OCI-LY1 (cell line): ENCODE measurements at regions not wholly inside any gene's neighbourhood (a gene's known extent, or its start where the extent isn't known, plus 50 kb on each side); places are given as distances from the start of the nearest gene placed in this dataset.

ENCODE experiments used
- H2AFZ ChIP-seq: fragments of 200-600 bp; sonication (generic), shearing (Covaris generic); 2 replicates; pipeline ENCODE4 v1.6.0; 2014; ENCODE audit warnings: antibody characterized with exemption, mild to moderate bottlenecking, low read length
- H3F3A ChIP-seq: fragments of 200-600 bp; sonication (generic), shearing (Covaris generic); 2 replicates; pipeline ENCODE4 v1.6.0; 2014; ENCODE audit warnings: mild to moderate bottlenecking, antibody characterized with exemption, low read length, moderate library complexity; ENCODE audit not compliant: insufficient read depth
- H3K27ac ChIP-seq: fragments of 200-600 bp; sonication (generic); 2 replicates; pipeline ENCODE4 v1.5.1; 2014; ENCODE audit warnings: low read length, mixed run types, mild to moderate bottlenecking, low read depth; ENCODE audit not compliant: poor library complexity, severe bottlenecking
- H3K27me3 ChIP-seq: fragments of 200-600 bp; sonication (generic); 2 replicates; pipeline ENCODE4 v1.6.0; 2014; ENCODE audit warnings: antibody characterized with exemption, mild to moderate bottlenecking, low read length, moderate library complexity; ENCODE audit not compliant: insufficient read depth
- H3K36me3 ChIP-seq: fragments of 200-600 bp; sonication (generic); 2 replicates; pipeline ENCODE4 v1.6.1; 2014; ENCODE audit warnings: mild to moderate bottlenecking, antibody characterized with exemption, low read length, moderate library complexity, mixed read lengths; ENCODE audit not compliant: insufficient read depth
- H3K4me1 ChIP-seq: fragments of 200-600 bp; sonication (generic); 2 replicates; pipeline ENCODE4 v1.5.1; 2014; ENCODE audit warnings: mild to moderate bottlenecking, low read length, moderate library complexity; ENCODE audit not compliant: insufficient read depth, severe bottlenecking
- H3K4me2 ChIP-seq: fragments of 200-600 bp; sonication (generic), shearing (Covaris generic); 2 replicates; pipeline ENCODE4 v1.6.1; 2014; ENCODE audit warnings: low read length
- H3K4me3 ChIP-seq: fragments of 200-600 bp; sonication (generic); 2 replicates; pipeline ENCODE4 v1.5.1; 2014; ENCODE audit warnings: low read length, low read depth, mild to moderate bottlenecking, mixed read lengths; ENCODE audit not compliant: poor library complexity, severe bottlenecking
- H3K79me2 ChIP-seq: fragments of 200-600 bp; shearing (Covaris generic); 2 replicates; pipeline ENCODE4 v1.6.1; 2016; ENCODE audit warnings: mixed run types, low read length, mixed read lengths; ENCODE audit not compliant: insufficient read depth
- H3K9ac ChIP-seq: fragments of 200-600 bp; sonication (generic), shearing (Covaris generic); 2 replicates; pipeline ENCODE4 v1.6.1; 2014; ENCODE audit warnings: mild to moderate bottlenecking, low read length, mixed read lengths
- H3K9me2 ChIP-seq: fragments of 200-600 bp; sonication (generic), shearing (Covaris generic); 2 replicates; pipeline ENCODE4 v1.6.1; 2014; ENCODE audit warnings: low read depth, mild to moderate bottlenecking, low read length, mixed read lengths
- H3K9me3 ChIP-seq: fragments of 200-600 bp; shearing (Covaris generic); 2 replicates; pipeline ENCODE4 v1.6.1; 2014; ENCODE audit warnings: low read length, mixed read lengths
- H4K20me1 ChIP-seq: fragments of 200-600 bp; sonication (generic), shearing (Covaris generic); 2 replicates; pipeline ENCODE4 v1.6.0; 2016; ENCODE audit warnings: mild to moderate bottlenecking, low read length; ENCODE audit not compliant: insufficient read depth
- CTCF ChIP-seq: fragments of 200-600 bp; sonication (generic), shearing (Covaris generic); IDR thresholded peaks from 2 replicates; pipeline ENCODE4 v1.5.1; 2017; ENCODE audit warnings: mild to moderate bottlenecking, antibody characterized with exemption, low read length, moderate library complexity, mixed read lengths
- EZH2 ChIP-seq: fragments of 200-600 bp; sonication (generic), shearing (Covaris generic); IDR thresholded peaks from 2 replicates; pipeline ENCODE4 v1.8.0; 2017; ENCODE audit warnings: borderline replicate concordance, mixed run types, mild to moderate bottlenecking, antibody characterized with exemption, low read length, moderate library complexity, mixed read lengths

GRCh38 chr12:92288561-92288960 lies 142.9 kb upstream of the BTG1 start:
- Histone ChIP-seq H3K79me2 (no peaks in the 10 kb centered on the region), H3K4me2 (no peak overlapping the region), H3K4me3 (no peak overlapping the region), H3K9me3 (no peaks in the 10 kb centered on the region), H3F3A (no peaks in the 10 kb centered on the region), H2AFZ (no peak overlapping the region), H3K9ac (no peak overlapping the region), H3K4me1 (no peaks in the 10 kb centered on the region), H3K9me2 (no peaks in the 10 kb centered on the region), H3K27ac (no peak overlapping the region), H3K27me3 (no peaks in the 10 kb centered on the region), H3K36me3 (no peaks in the 10 kb centered on the region), H4K20me1 (no peaks in the 10 kb centered on the region)
- TF ChIP-seq CTCF (no peak), EZH2 (no peak)

DNA sequence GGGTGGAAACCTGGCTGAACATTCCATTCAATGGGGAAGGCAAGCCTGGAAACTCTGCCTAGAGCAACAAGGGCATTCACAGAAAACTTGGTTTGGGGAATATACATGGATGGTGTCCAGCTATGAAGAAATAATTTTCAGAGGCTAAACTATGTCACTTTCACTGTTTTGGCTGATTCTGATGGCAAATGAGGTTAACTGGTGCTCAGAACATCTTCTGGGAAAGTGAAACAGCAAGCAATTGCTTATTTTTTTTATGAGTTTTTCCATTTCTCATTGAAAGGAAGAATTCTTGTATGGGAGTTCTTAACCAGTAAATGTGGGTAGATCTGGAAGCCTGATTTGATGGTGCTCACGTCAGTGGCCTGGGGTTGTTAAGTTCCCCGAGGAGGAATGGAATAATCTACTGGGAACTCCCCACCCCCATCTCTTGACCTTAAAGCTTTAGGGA lies 132.8 kb upstream of the BTG1 start:
- TF ChIP-seq CTCF (no peak), EZH2 (no peak)
- no peaks in the 10 kb centered on the region for H3F3A ChIP-seq

GRCh38 chr12:92277795-92278194 lies 132.1 kb upstream of the BTG1 start:
- no peaks in the 10 kb centered on the region for H3K4me1 ChIP-seq
- H2AFZ ChIP-seq = no peak overlapping the region
- H3K4me3 ChIP-seq = no peak overlapping the region
- TF ChIP-seq CTCF (no peak), EZH2 (no peak)
- no peak overlapping the region for H3K9ac ChIP-seq
- no peaks in the 10 kb centered on the region for H3K9me3 ChIP-seq
- no peaks in the 10 kb centered on the region for H4K20me1 ChIP-seq
- no peaks in the 10 kb centered on the region for H3F3A ChIP-seq
- no peaks in the 10 kb centered on the region for H3K79me2 ChIP-seq
- no peaks in the 10 kb centered on the region for H3K9me2 ChIP-seq
- H3K4me2 ChIP-seq = no peak overlapping the region
- no peak overlapping the region for H3K27ac ChIP-seq
- H3K27me3 ChIP-seq = no peaks in the 10 kb centered on the region
- no peaks in the 10 kb centered on the region for H3K36me3 ChIP-seq

More for the DNA sequence above, 132.8 kb upstream of the BTG1 start:
- Histone ChIP-seq H2AFZ (no peak overlapping the region), H3K27me3 (no peaks in the 10 kb centered on the region), H3K4me2 (no peak overlapping the region), H3K9me3 (no peaks in the 10 kb centered on the region), H3K9ac (no peak overlapping the region), H3K79me2 (no peaks in the 10 kb centered on the region), H3K4me1 (no peaks in the 10 kb centered on the region), H4K20me1 (no peaks in the 10 kb centered on the region), H3K4me3 (no peak overlapping the region), H3K9me2 (no peaks in the 10 kb centered on the region), H3K27ac (no peak overlapping the region), H3K36me3 (no peaks in the 10 kb centered on the region)
